PC-9 (cell line): ENCODE measurements at regions not wholly inside any gene's neighbourhood (a gene's known extent, or its start where the extent isn't known, plus 50 kb on each side); places are given as distances from the start of the nearest gene placed in this dataset.

Experiments used
- EZH2 ChIP-seq: fragments of 200-600 bp; sonication (generic); IDR thresholded peaks from 2 replicates; pipeline ENCODE4 v1.8.0; 2017; ENCODE audit warnings: antibody characterized with exemption, low read depth
- TF ChIP-seq, protein P1 (sequence below): fragments of 200-600 bp; sonication (generic); conservative IDR thresholded peaks from 2 replicates; pipeline ENCODE4 v1.6.1; 2017; ENCODE audit warnings: mixed run types, antibody characterized with exemption, mild to moderate bottlenecking, moderate library complexity

DNA sequence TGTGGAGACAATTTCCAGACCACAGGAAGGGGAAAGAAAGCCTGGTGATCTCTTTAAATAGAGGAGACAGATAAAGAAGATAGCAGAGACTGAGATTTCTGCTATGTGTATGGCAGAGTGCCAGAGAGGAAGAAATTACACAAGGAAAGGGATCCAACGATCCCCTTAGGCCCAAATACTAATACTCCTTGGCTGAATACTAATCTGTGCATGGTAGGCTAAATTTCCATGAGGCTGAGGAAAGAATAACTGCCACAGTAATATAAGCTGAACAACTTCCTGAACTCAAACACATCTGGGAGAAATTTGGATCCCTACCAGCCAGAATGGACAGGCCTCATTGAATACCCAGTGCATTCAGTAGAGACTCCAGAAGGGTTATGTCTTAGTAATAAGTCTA, 83.3 kb upstream of the TNFAIP3 start:
- no peak for TF ChIP-seq EZH2
- TF ChIP-seq, protein P1, sequence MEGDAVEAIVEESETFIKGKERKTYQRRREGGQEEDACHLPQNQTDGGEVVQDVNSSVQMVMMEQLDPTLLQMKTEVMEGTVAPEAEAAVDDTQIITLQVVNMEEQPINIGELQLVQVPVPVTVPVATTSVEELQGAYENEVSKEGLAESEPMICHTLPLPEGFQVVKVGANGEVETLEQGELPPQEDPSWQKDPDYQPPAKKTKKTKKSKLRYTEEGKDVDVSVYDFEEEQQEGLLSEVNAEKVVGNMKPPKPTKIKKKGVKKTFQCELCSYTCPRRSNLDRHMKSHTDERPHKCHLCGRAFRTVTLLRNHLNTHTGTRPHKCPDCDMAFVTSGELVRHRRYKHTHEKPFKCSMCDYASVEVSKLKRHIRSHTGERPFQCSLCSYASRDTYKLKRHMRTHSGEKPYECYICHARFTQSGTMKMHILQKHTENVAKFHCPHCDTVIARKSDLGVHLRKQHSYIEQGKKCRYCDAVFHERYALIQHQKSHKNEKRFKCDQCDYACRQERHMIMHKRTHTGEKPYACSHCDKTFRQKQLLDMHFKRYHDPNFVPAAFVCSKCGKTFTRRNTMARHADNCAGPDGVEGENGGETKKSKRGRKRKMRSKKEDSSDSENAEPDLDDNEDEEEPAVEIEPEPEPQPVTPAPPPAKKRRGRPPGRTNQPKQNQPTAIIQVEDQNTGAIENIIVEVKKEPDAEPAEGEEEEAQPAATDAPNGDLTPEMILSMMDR = no peak
